ENCODE measurements at regions not wholly inside any gene's neighbourhood (a gene's known extent, or its start where the extent isn't known, plus 50 kb on each side); places are given as distances from the start of the nearest gene placed in this dataset.

GRCh38 chrX:10893366-10893765 is 217.8 kb upstream of the HCCS start:
- no peaks in the 10 kb centered on the region for H3K4me1 Mint-ChIP-seq
- ATAC-seq = no peak

DNA sequence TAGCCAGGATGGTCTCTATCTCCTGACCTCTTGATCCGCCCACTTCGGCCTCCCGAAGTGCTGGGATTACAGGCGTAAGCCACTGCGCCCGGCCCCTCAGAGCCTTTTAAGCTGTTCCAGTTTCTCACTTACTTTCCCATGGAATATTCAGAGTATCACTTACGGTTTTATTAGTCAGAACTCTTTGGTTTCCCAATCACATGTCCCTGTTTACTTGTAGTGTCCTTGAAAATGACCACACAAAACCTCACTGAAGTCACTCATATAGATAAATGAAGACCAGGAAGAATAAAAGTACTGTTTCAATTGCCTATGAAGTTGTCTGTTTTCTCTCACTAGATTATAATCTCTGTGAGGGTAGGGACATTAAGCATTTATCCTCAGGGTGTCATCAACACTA is 217.2 kb upstream of the HCCS start:
- Mint-ChIP-seq H3K27ac (no peak overlapping the region), H3K27me3 (no peaks in the 10 kb centered on the region), H3K36me3 (no peaks in the 10 kb centered on the region), H3K4me1 (no peaks in the 10 kb centered on the region), H3K4me3 (no peak overlapping the region), H3K9me3 (no peaks in the 10 kb centered on the region)
- no peak for ATAC-seq

More at GRCh38 chrX:10893366-10893765, 217.8 kb upstream of the HCCS start:
- H3K27ac Mint-ChIP-seq = no peak overlapping the region
- H3K27me3 Mint-ChIP-seq = no peaks in the 10 kb centered on the region
- H3K36me3 Mint-ChIP-seq = no peaks in the 10 kb centered on the region
- H3K4me3 Mint-ChIP-seq = no peak overlapping the region
- H3K9me3 Mint-ChIP-seq = no peaks in the 10 kb centered on the region

GRCh38 chrX:10897768-10898167 is 213.4 kb upstream of the HCCS start:
- Mint-ChIP-seq H3K4me1 (no peaks in the 10 kb centered on the region), H3K9me3 (no peaks in the 10 kb centered on the region), H3K4me3 (no peak overlapping the region), H3K27ac (no peak overlapping the region), H3K36me3 (no peaks in the 10 kb centered on the region), H3K27me3 (no peaks in the 10 kb centered on the region)
- ATAC-seq = no peak

DNA sequence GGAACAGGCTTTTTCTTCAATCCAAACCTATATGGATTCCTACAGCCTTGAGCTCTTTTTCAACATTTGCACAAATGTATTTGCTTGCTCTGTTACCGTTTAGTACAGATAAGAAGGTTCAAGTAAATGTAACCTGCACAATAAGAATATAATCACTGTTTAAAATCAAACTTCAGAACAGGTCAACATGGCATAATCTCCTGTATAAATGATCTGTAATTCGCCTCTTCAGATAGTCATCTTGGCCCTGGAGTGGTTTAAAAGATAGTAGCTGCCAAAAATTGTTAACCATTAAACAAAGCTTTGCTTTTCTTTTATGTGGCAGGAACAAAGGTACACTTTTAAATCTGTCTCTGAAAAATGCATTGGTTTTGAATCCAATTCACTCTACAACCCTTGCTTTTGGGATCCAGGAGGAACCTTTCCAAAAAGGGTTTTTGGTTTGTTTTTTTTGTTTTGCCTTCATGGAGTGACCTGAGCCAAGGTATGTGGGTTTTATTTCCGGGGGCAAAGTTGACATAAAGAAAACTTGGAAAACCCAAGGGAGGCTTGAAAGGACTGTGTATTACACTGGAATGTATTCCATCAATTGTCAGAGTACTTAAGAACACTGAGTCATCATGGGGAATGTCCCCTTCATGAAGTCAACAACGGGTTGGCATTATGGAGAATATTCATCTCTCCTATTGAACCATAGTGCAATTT is 210.4 kb upstream of the HCCS start:
- Mint-ChIP-seq H3K4me3 (no peak overlapping the region), H3K27ac (no peak overlapping the region), H3K36me3 (no peaks in the 10 kb centered on the region), H3K27me3 (no peaks in the 10 kb centered on the region), H3K4me1 (no peaks in the 10 kb centered on the region), H3K9me3 (no peaks in the 10 kb centered on the region)
- ATAC-seq = no peak

DNA sequence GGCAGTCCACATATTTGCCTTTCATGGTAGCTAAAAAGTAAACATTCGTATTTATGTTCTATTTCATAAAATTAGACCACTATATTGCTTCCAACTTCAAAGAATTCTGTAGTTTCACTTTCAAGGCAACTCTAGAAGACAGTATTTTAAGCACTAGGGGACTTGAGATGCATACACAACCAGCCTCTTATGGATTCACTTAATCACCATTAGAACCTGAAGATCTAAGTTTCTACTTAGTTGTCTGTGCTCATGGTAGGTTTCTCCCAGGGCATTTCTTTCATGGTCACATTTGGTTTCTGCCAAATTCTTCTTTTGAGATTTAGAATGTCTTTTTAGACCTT is 209.9 kb upstream of the HCCS start:
- Mint-ChIP-seq H3K9me3 (no peaks in the 10 kb centered on the region), H3K4me3 (no peak overlapping the region), H3K27me3 (no peaks in the 10 kb centered on the region), H3K27ac (no peak overlapping the region), H3K36me3 (no peaks in the 10 kb centered on the region), H3K4me1 (no peaks in the 10 kb centered on the region)
- no peak for ATAC-seq

GRCh38 chrX:10902001-10902400 is 209.1 kb upstream of the HCCS start:
- Mint-ChIP-seq H3K9me3 (no peaks in the 10 kb centered on the region), H3K27ac (no peak overlapping the region), H3K4me1 (no peaks in the 10 kb centered on the region), H3K4me3 (no peak overlapping the region), H3K36me3 (no peaks in the 10 kb centered on the region), H3K27me3 (no peaks in the 10 kb centered on the region)
- ATAC-seq = no peak

- H3K27ac Mint-ChIP-seq = no peak overlapping the region
- no peaks in the 10 kb centered on the region for H3K36me3 Mint-ChIP-seq
- H3K4me3 Mint-ChIP-seq = no peak overlapping the region
- no peak for ATAC-seq
- H3K9me3 Mint-ChIP-seq = no peaks in the 10 kb centered on the region
- no peaks in the 10 kb centered on the region for H3K27me3 Mint-ChIP-seq
- no peaks in the 10 kb centered on the region for H3K4me1 Mint-ChIP-seq
These were observed 207.6 kb upstream of the HCCS start for GRCh38 chrX:10903523-10903922.

GRCh38 chrX:10904220-10904619 is 206.9 kb upstream of the HCCS start:
- H3K36me3 Mint-ChIP-seq = no peaks in the 10 kb centered on the region
- no peaks in the 10 kb centered on the region for H3K4me1 Mint-ChIP-seq
- no peak for ATAC-seq

DNA sequence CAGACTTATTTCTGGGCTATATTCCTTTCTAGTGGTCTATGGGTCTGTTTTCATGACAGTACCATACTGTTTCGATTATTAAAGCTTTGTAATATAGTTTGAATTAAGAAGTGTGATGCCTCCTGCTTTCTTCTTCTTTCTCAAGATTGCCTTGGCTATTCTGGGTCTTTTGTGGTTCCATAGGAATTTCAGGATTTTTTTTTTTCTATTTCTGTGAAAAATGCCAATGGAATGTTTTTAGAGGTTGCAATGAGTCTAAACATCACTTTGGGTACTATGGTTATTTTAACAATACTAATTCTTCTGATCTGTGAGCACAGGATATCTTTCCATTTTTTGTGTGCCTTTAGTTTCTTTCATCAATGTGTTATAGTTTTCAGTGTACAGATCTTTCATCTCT is 204.3 kb upstream of the HCCS start:
- H3K36me3 Mint-ChIP-seq = no peaks in the 10 kb centered on the region

More at GRCh38 chrX:10904220-10904619, 206.9 kb upstream of the HCCS start:
- Mint-ChIP-seq H3K4me3 (no peak overlapping the region), H3K9me3 (no peaks in the 10 kb centered on the region), H3K27me3 (no peaks in the 10 kb centered on the region), H3K27ac (no peak overlapping the region)

DNA sequence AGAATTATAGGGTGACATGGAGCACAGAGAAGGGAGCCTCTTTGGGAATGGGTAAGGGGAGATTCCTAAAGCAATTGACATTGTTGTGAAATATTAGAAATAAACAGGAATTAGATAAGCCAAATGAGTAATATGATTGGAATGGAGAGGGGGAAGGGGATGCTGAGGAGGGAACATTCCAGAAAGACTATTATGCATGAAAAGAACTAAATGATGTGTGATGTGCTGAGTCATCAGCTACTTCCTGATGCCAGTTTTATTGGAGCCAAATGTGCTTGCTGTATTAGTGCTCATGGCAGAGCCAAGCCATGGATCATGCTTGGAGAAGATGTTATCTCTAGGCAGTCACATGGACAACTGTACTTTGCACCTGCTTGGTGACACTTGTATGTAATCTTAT is 189.0 kb upstream of the HCCS start:
- ATAC-seq = no peak
- Mint-ChIP-seq H3K4me3 (no peak overlapping the region), H3K27me3 (no peaks in the 10 kb centered on the region), H3K36me3 (no peaks in the 10 kb centered on the region), H3K4me1 (no peaks in the 10 kb centered on the region), H3K27ac (no peak overlapping the region), H3K9me3 (peaks cover 4% of the 10 kb centered on the region)

More for the DNA sequence above, 204.3 kb upstream of the HCCS start:
- Mint-ChIP-seq H3K9me3 (no peaks in the 10 kb centered on the region), H3K27ac (no peak overlapping the region), H3K4me3 (no peak overlapping the region), H3K4me1 (no peaks in the 10 kb centered on the region), H3K27me3 (no peaks in the 10 kb centered on the region)
- ATAC-seq = no peak

GRCh38 chrX:10922835-10923234 is 188.3 kb upstream of the HCCS start:
- H3K27me3 Mint-ChIP-seq = no peaks in the 10 kb centered on the region
- no peak overlapping the region for H3K27ac Mint-ChIP-seq
- H3K4me1 Mint-ChIP-seq = no peaks in the 10 kb centered on the region
- peaks cover 4% of the 10 kb centered on the region for H3K9me3 Mint-ChIP-seq
- no peak for ATAC-seq
- no peaks in the 10 kb centered on the region for H3K36me3 Mint-ChIP-seq
- H3K4me3 Mint-ChIP-seq = no peak overlapping the region

DNA sequence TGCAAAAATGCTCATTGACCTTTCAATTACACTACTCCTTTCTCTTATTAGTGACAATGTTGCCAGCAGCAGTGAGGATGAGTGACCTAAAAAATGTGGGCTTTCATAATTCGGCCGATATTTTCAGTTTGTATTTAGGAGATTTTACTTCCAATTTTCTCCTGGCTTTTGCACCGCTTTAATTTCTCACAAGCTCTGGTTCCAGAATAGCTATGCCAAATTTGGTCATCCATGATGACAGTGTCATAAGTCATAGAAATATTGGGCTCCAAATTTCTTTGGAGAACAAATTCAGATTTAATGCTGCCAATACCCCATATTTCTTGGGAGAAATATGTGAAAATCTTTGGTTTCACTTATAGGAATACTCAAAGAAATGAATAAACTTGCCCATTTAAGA is 187.7 kb upstream of the HCCS start:
- Mint-ChIP-seq H3K9me3 (peaks cover 4% of the 10 kb centered on the region), H3K27me3 (no peaks in the 10 kb centered on the region), H3K36me3 (no peaks in the 10 kb centered on the region), H3K4me3 (no peak overlapping the region), H3K27ac (no peak overlapping the region), H3K4me1 (no peaks in the 10 kb centered on the region)
- ATAC-seq = no peak

GRCh38 chrX:10926404-10926803 is 184.7 kb upstream of the HCCS start:
- H3K4me1 Mint-ChIP-seq = no peaks in the 10 kb centered on the region
- no peak for ATAC-seq
- no peaks in the 10 kb centered on the region for H3K36me3 Mint-ChIP-seq
- H3K4me3 Mint-ChIP-seq = no peak overlapping the region
- H3K27ac Mint-ChIP-seq = no peak overlapping the region
- H3K9me3 Mint-ChIP-seq = peaks cover 4% of the 10 kb centered on the region
- H3K27me3 Mint-ChIP-seq = no peaks in the 10 kb centered on the region

GRCh38 chrX:10926891-10927290 is 184.2 kb upstream of the HCCS start:
- H3K9me3 Mint-ChIP-seq = peaks cover 4% of the 10 kb centered on the region
- H3K4me3 Mint-ChIP-seq = no peak overlapping the region
- H3K27ac Mint-ChIP-seq = no peak overlapping the region
- H3K27me3 Mint-ChIP-seq = no peaks in the 10 kb centered on the region
- H3K4me1 Mint-ChIP-seq = no peaks in the 10 kb centered on the region
- ATAC-seq = no peak
- H3K36me3 Mint-ChIP-seq = no peaks in the 10 kb centered on the region

DNA sequence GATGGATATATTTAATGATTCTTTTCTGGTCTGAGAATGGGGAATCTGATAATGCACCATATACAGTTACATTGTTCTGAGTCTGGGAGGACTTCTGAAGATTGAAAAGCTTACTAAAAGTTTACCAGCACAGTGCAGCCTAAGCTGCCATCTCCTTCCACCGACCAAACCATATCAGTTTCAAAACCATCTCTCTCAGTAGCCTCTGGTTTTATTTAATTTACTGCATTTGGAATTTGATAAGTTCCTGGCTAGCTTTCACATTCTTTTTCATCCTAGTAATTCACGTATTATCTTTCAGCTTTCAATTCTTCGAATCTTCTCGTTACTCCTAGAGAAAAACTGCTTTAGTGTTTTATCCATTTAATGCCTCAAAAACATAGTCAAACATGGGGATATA is 181.4 kb upstream of the HCCS start:
- Mint-ChIP-seq H3K36me3 (no peaks in the 10 kb centered on the region), H3K4me1 (no peaks in the 10 kb centered on the region), H3K4me3 (no peak overlapping the region), H3K9me3 (peaks cover 2% of the 10 kb centered on the region), H3K27me3 (no peaks in the 10 kb centered on the region), H3K27ac (no peak overlapping the region)
- ATAC-seq = no peak

GRCh38 chrX:10930151-10930550 is 181.0 kb upstream of the HCCS start:
- Mint-ChIP-seq H3K36me3 (no peaks in the 10 kb centered on the region), H3K4me3 (no peak overlapping the region), H3K27me3 (no peaks in the 10 kb centered on the region), H3K27ac (no peak overlapping the region), H3K9me3 (no peaks in the 10 kb centered on the region), H3K4me1 (no peaks in the 10 kb centered on the region)
- no peak for ATAC-seq

GRCh38 chrX:10931976-10932375 is 179.2 kb upstream of the HCCS start:
- H3K27ac Mint-ChIP-seq = no peak overlapping the region
- H3K4me3 Mint-ChIP-seq = no peak overlapping the region
- H3K9me3 Mint-ChIP-seq = no peaks in the 10 kb centered on the region
- no peaks in the 10 kb centered on the region for H3K4me1 Mint-ChIP-seq
- no peaks in the 10 kb centered on the region for H3K27me3 Mint-ChIP-seq
- H3K36me3 Mint-ChIP-seq = no peaks in the 10 kb centered on the region
- ATAC-seq = no peak
